IMR-90 (cell line): ENCODE measurements at regions not wholly inside any gene's neighbourhood (a gene's known extent, or its start where the extent isn't known, plus 50 kb on each side); places are given as distances from the start of the nearest gene placed in this dataset.

Experiments used
- ATAC-seq: fragments of 200-7000 bp; cut with Tn5 transposase; 2 replicates; pipeline ENCODE4 v1.9.1; 2020; ENCODE audit warnings: low read depth, mild to moderate bottlenecking, moderate library complexity
- BruUV-seq: library from RNA; stranded (reverse); fragments of 400-500 nt; replicated peaks from 2 replicates; lab custom pipeline; 2021; lab: Mats Ljungman, UMichigan
- CTCF ChIA-PET: fragments of 300-600 bp; formaldehyde crosslinking; extraction: SDS; loops from one replicate; lab custom pipeline; 2021; ENCODE audit warnings: antibody characterized with exemption; lab: Yijun Ruan, JAX
- POLR2A ChIA-PET: fragments of 300-600 bp; sonication (Branson Sonifier 250); formaldehyde crosslinking; loops from one replicate; lab custom pipeline; 2022; ENCODE audit warnings: antibody characterized with exemption; ENCODE audit not compliant: unreplicated experiment; lab: Charles Lee
- DNase-seq: peaks from one replicate; pipeline ENCODE4 v3.0.0; 2013
- H2AFZ ChIP-seq: replicated peaks from 2 replicates; pipeline ENCODE3; 2013; ENCODE audit warnings: low read length, mild to moderate bottlenecking; ENCODE audit not compliant: poor library complexity
- H2AK5ac ChIP-seq: 2 replicates; pipeline ENCODE4 v1.6.1; 2013; ENCODE audit warnings: low read depth, low read length, inconsistent platforms
- H2AK9ac ChIP-seq: replicated peaks from 2 replicates; pipeline ENCODE3; 2013; ENCODE audit warnings: mild to moderate bottlenecking, low read depth, low read length, moderate library complexity; ENCODE audit not compliant: poor library complexity
- H2BK120ac ChIP-seq: 2 replicates; pipeline ENCODE4 v1.6.1; 2013; ENCODE audit warnings: low read depth, low read length, inconsistent platforms
- H2BK15ac ChIP-seq: 3 replicates; pipeline ENCODE4 v1.6.1; 2013; ENCODE audit warnings: low read depth, low read length, inconsistent platforms
- H2BK20ac ChIP-seq: 2 replicates; pipeline ENCODE4 v1.6.1; 2013; ENCODE audit warnings: low read depth, mild to moderate bottlenecking, inconsistent platforms, low read length, moderate library complexity
- H2BK5ac ChIP-seq: 2 replicates; pipeline ENCODE4 v1.6.1; 2013; ENCODE audit warnings: mild to moderate bottlenecking, low read depth, low read length, inconsistent platforms; ENCODE audit not compliant: poor library complexity, severe bottlenecking
- H3K14ac ChIP-seq: replicated peaks from 2 replicates; pipeline ENCODE4 v1.6.1; 2013; ENCODE audit warnings: low read depth, low read length, inconsistent platforms
- H3K18ac ChIP-seq: 2 replicates; pipeline ENCODE4 v1.6.1; 2013; ENCODE audit warnings: low read depth, low read length, control low read depth
- H3K23ac ChIP-seq: 2 replicates; pipeline ENCODE4 v1.6.1; 2013; ENCODE audit warnings: low read depth, low read length, inconsistent platforms
- H3K27ac ChIP-seq: 2 replicates; pipeline ENCODE4 v1.5.1; 2013; ENCODE audit warnings: mild to moderate bottlenecking, control low read depth, low read length; ENCODE audit not compliant: insufficient read depth
- H3K27me3 ChIP-seq: 2 replicates; pipeline ENCODE4 v1.6.1; 2013; ENCODE audit warnings: low read length; ENCODE audit not compliant: control insufficient read depth, insufficient read depth
- H3K36me3 ChIP-seq: 2 replicates; pipeline ENCODE4 v1.6.1; 2013; ENCODE audit warnings: low read length, mixed read lengths; ENCODE audit not compliant: control insufficient read depth, insufficient read depth
- H3K4ac ChIP-seq: 2 replicates; pipeline ENCODE4 v1.6.1; 2013; ENCODE audit warnings: low read depth, low read length, inconsistent platforms
- H3K4me1 ChIP-seq: 2 replicates; pipeline ENCODE4 v1.6.1; 2013; ENCODE audit warnings: low read length, mixed read lengths; ENCODE audit not compliant: control insufficient read depth, insufficient read depth
- H3K4me2 ChIP-seq: 2 replicates; pipeline ENCODE4 v1.6.1; 2013; ENCODE audit warnings: low read depth, mild to moderate bottlenecking, control low read depth, low read length, moderate library complexity
- H3K4me3 ChIP-seq: 2 replicates; pipeline ENCODE4 v1.5.1; 2013; ENCODE audit warnings: low read depth, mild to moderate bottlenecking, control low read depth, low read length, moderate library complexity; ENCODE audit not compliant: insufficient read depth
- H3K56ac ChIP-seq: 2 replicates; pipeline ENCODE4 v1.6.1; 2013; ENCODE audit warnings: low read length, inconsistent platforms; ENCODE audit not compliant: insufficient read depth; ENCODE audit errors: extremely low read depth
- H3K79me1 ChIP-seq, 2 experiments: 2 replicates each; pipeline ENCODE4 v1.6.1; 2013; ENCODE audit warnings: low read length in 2 of 2, inconsistent platforms in 1 of 2, low read depth in 1 of 2
- H3K9ac ChIP-seq: 2 replicates; pipeline ENCODE4 v1.6.1; 2013; ENCODE audit warnings: low read depth, low read length, control low read depth
- H3K9me1 ChIP-seq: 2 replicates; pipeline ENCODE4 v1.6.1; 2013; ENCODE audit warnings: low read length, inconsistent platforms; ENCODE audit not compliant: insufficient read depth
- H3K9me3 ChIP-seq: 2 replicates; pipeline ENCODE4 v1.6.1; 2013; ENCODE audit warnings: low read length; ENCODE audit not compliant: control insufficient read depth, insufficient read depth
- H4K20me1 ChIP-seq: 2 replicates; pipeline ENCODE4 v1.6.1; 2013; ENCODE audit warnings: low read length, inconsistent platforms; ENCODE audit not compliant: insufficient read depth
- H4K5ac ChIP-seq: 2 replicates; pipeline ENCODE4 v1.6.1; 2013; ENCODE audit warnings: mild to moderate bottlenecking, low read depth, low read length, control low read depth
- H4K8ac ChIP-seq, 2 experiments: 2 replicates each; pipeline ENCODE4 v1.6.1; 2013; ENCODE audit warnings: low read depth in 2 of 2, low read length in 2 of 2, control low read depth in 1 of 2, inconsistent platforms in 1 of 2
- H4K91ac ChIP-seq: 2 replicates; pipeline ENCODE4 v1.6.1; 2013; ENCODE audit warnings: low read depth, low read length, inconsistent platforms; ENCODE audit not compliant: insufficient read depth
- BHLHE40 ChIP-seq: fragments of 150-350 bp; IDR thresholded peaks from 2 replicates; pipeline ENCODE4 v1.6.1; 2016; ENCODE audit warnings: mild to moderate bottlenecking, low read depth, low read length
- CEBPB ChIP-seq: IDR thresholded peaks from 2 replicates; pipeline ENCODE4 v1.6.1; 2012; ENCODE audit warnings: low read depth, low read length, improper control_type of control experiment
- CHD1 ChIP-seq: IDR thresholded peaks from 2 replicates; pipeline ENCODE4 v1.6.1; 2012; ENCODE audit warnings: low read depth, low read length, improper control_type of control experiment
- FOS ChIP-seq: fragments of 150-350 bp; IDR thresholded peaks from 2 replicates; pipeline ENCODE4 v1.6.1; 2016; ENCODE audit warnings: low read depth, low read length
- MAZ ChIP-seq: IDR thresholded peaks from 2 replicates; pipeline ENCODE4 v1.6.1; 2012; ENCODE audit warnings: low read depth, mild to moderate bottlenecking, low read length, improper control_type of control experiment, moderate library complexity, borderline replicate concordance
- NFE2L2 ChIP-seq: fragments of 150-350 bp; IDR thresholded peaks from 2 replicates; pipeline ENCODE4 v1.6.1; 2016; ENCODE audit warnings: low read depth, mild to moderate bottlenecking, low read length
- POLR2A ChIP-seq: IDR thresholded peaks from 2 replicates; pipeline ENCODE4 v1.6.1; 2012; ENCODE audit warnings: mild to moderate bottlenecking, low read depth, low read length
- RAD21 ChIP-seq: IDR thresholded peaks from 2 replicates; pipeline ENCODE4 v1.6.1; 2012; ENCODE audit warnings: low read length, improper control_type of control experiment
- RFX5 ChIP-seq: IDR thresholded peaks from 2 replicates; pipeline ENCODE4 v1.8.0; 2012; ENCODE audit warnings: low read depth, mild to moderate bottlenecking, low read length, moderate library complexity
- WGBS, 2 experiments: methylation state at CpG; one replicate each; pipeline versions ENCODE4 v1.1.5 to v1.1.7; 2013; ENCODE audit warnings: missing lambda C conversion rate in 2 of 2; ENCODE audit not compliant: insufficient read length in 1 of 2; ENCODE audit errors: extremely low coverage in 2 of 2; 5-methylcytosine and 5-hydroxymethylcytosine counted together
- dilution Hi-C: fragments of 300-500 bp; cut with HindIII; formaldehyde crosslinking; loops from one replicate; pipeline ENCODE4 v1.14.3; 2018; ENCODE audit warnings: low sequenced_read_pairs; ENCODE audit not compliant: unreplicated experiment
- in situ Hi-C: fragments of 300-500 bp; cut with MboI; formaldehyde crosslinking; loops from 3 replicates; pipeline ENCODE4 v1.14.3; 2019; ENCODE audit warnings: low sequenced_read_pairs, inconsistent platforms, mixed read lengths
- intact Hi-C: fragments of 100-400 bp; cut with micrococcal nuclease; formaldehyde crosslinking; loops from 2 replicates; pipeline ENCODE4 v1.10.0; 2022
- TF ChIP-seq, protein P1 (sequence below): conservative IDR thresholded peaks from 2 replicates; pipeline ENCODE4 v1.5.1; 2012; ENCODE audit warnings: mild to moderate bottlenecking, low read depth, low read length, improper control_type of control experiment

DNA sequence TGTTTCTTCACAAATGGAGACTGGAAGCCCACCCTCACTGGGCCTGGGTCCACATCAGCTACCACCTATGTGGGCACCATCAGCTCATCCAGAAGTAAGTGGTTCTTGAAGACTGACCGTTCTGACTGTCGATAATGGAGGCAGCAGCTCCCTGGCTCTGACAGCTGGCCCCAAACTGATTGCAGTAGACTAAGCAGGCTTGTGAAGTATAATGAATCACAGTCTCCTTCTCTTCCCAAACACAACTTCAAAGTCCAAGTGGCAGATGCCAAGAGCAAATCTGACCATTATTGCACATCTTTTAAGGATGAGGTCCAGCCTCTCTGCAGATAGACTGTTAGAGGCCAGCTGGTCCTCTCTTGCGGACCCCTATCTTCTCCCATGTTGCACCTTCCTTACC is 574.4 kb upstream of the KLF12 start:
- BruUV-seq = no TSS peak
- no peak overlapping the region for H3K56ac ChIP-seq
- no peaks in the 10 kb centered on the region for H3K27me3 ChIP-seq
- H3K79me1 ChIP-seq = no peaks in the 10 kb centered on the region
- no peak overlapping the region for H3K9ac ChIP-seq
- no peaks in the 10 kb centered on the region for H3K9me3 ChIP-seq
- ChIA-PET CTCF (no interaction called here), POLR2A (no interaction called here)
- no peak overlapping the region for H4K91ac ChIP-seq
- intact Hi-C loops = no loop called here
- no peak overlapping the region for H2BK5ac ChIP-seq
- ATAC-seq (no peak), DNase-seq (no peak)
- no peak overlapping the region for H4K5ac ChIP-seq
- H3K4me3 ChIP-seq = no peak overlapping the region
- no peak overlapping the region for H3K4me2 ChIP-seq
- in situ Hi-C loops = no loop called here
- no peak overlapping the region for H2BK15ac ChIP-seq
- H4K20me1 ChIP-seq = no peaks in the 10 kb centered on the region
- no peaks in the 10 kb centered on the region for H3K4me1 ChIP-seq
- WGBS, 2 experiments = no CpG with 5 or more reads among the region's 3 CpGs
- H2BK120ac ChIP-seq = no peak overlapping the region
- H3K23ac ChIP-seq = no peak overlapping the region
- H2AFZ ChIP-seq = no peak overlapping the region
- H3K18ac ChIP-seq = no peak overlapping the region
- TF ChIP-seq RFX5 = no peak
- no peak for TF ChIP-seq MAZ
- TF ChIP-seq, protein P1, sequence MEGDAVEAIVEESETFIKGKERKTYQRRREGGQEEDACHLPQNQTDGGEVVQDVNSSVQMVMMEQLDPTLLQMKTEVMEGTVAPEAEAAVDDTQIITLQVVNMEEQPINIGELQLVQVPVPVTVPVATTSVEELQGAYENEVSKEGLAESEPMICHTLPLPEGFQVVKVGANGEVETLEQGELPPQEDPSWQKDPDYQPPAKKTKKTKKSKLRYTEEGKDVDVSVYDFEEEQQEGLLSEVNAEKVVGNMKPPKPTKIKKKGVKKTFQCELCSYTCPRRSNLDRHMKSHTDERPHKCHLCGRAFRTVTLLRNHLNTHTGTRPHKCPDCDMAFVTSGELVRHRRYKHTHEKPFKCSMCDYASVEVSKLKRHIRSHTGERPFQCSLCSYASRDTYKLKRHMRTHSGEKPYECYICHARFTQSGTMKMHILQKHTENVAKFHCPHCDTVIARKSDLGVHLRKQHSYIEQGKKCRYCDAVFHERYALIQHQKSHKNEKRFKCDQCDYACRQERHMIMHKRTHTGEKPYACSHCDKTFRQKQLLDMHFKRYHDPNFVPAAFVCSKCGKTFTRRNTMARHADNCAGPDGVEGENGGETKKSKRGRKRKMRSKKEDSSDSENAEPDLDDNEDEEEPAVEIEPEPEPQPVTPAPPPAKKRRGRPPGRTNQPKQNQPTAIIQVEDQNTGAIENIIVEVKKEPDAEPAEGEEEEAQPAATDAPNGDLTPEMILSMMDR = no peak
- TF ChIP-seq NFE2L2 = no peak
- no peak for TF ChIP-seq CEBPB
- no peak for TF ChIP-seq FOS
- no peak for TF ChIP-seq CHD1
- no peak for TF ChIP-seq RAD21
- no peak for TF ChIP-seq BHLHE40
- TF ChIP-seq POLR2A = no peak
- no peaks in the 10 kb centered on the region for H3K36me3 ChIP-seq
- dilution Hi-C loops = no loop called here
- no peak overlapping the region for H2BK20ac ChIP-seq
- no peaks in the 10 kb centered on the region for H3K9me1 ChIP-seq
- no peak overlapping the region for H3K4ac ChIP-seq
- H2AK9ac ChIP-seq = no peak overlapping the region
- no peak overlapping the region for H2AK5ac ChIP-seq
- H3K14ac ChIP-seq = no peak overlapping the region
- no peak overlapping the region for H4K8ac ChIP-seq
- no peak overlapping the region for H3K27ac ChIP-seq
